ENCODE measurements at regions not wholly inside any gene's neighbourhood (a gene's known extent, or its start where the extent isn't known, plus 50 kb on each side); places are given as distances from the start of the nearest gene placed in this dataset.

DNA sequence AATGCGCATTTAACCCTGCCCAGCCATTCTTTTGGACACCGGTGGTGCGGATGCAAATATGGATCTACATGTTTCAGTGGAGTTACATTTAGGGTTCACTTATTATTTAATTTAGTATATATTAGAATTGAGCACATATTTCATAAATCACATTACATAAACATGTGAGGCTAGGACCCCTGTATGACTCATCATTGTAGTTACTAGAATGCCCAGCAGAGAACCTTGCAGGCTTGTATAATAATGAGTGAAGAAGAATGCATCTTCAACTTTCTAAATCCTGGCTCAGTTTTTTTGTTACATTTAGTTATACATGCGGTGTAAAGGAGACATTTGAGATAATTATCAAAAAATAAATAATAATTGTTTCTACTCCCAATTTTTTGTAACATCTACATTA, 369.0 kb downstream of the ATP23 start:
- TF ChIP-seq, protein P1, sequence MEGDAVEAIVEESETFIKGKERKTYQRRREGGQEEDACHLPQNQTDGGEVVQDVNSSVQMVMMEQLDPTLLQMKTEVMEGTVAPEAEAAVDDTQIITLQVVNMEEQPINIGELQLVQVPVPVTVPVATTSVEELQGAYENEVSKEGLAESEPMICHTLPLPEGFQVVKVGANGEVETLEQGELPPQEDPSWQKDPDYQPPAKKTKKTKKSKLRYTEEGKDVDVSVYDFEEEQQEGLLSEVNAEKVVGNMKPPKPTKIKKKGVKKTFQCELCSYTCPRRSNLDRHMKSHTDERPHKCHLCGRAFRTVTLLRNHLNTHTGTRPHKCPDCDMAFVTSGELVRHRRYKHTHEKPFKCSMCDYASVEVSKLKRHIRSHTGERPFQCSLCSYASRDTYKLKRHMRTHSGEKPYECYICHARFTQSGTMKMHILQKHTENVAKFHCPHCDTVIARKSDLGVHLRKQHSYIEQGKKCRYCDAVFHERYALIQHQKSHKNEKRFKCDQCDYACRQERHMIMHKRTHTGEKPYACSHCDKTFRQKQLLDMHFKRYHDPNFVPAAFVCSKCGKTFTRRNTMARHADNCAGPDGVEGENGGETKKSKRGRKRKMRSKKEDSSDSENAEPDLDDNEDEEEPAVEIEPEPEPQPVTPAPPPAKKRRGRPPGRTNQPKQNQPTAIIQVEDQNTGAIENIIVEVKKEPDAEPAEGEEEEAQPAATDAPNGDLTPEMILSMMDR (conservative IDR thresholded peaks at IDR 0.05 in 1 of 2, IDR thresholded peaks at IDR 0.05 in 1 of 2; ENCODE audit: extremely low read depth in 1 of 2, insufficient read depth in 1 of 2, low read depth in 1 of 2, low read length in 2 of 2): peak in 1 of 2 donors; percentile 6
- TF ChIP-seq EZH2 (IDR thresholded peaks at IDR 0.05; ENCODE audit: borderline replicate concordance, low read length): no peak

Measured in mammary epithelial cell (primary cell).